Endothelial cell of umbilical vein (primary cell): ENCODE measurements at regions not wholly inside any gene's neighbourhood (a gene's known extent, or its start where the extent isn't known, plus 50 kb on each side); places are given as distances from the start of the nearest gene placed in this dataset.

Experiments used
- BruUV-seq: library from RNA; stranded (reverse); fragments of 400-500 nt; replicated peaks from 2 replicates; lab custom pipeline; 2021; lab: Mats Ljungman, UMichigan
- CTCF ChIA-PET: fragments of 300-600, 350-600 bp; sonication (Branson Sonifier 250); formaldehyde crosslinking; loops from one replicate; lab custom pipeline; 2021; ENCODE audit warnings: antibody characterized with exemption, inconsistent platforms; lab: Charles Lee
- POLR2A ChIA-PET: fragments of 300-600, 350-600 bp; sonication (Branson Sonifier 250); formaldehyde crosslinking; loops from one replicate; lab custom pipeline; 2021; ENCODE audit warnings: antibody characterized with exemption, inconsistent platforms; lab: Charles Lee
- DNase-seq: peaks from one replicate; pipeline ENCODE4 v3.0.0-alpha.2; 2011; ENCODE audit warnings: low read depth, low spot score
- FAIRE-seq: peaks from 2 replicates; lab custom pipeline; 2011; peaks lifted over from hg19 to GRCh38; lab: Jason Lieb, UNC
- H2AFZ ChIP-seq: 2 replicates; pipeline ENCODE4 v1.6.0; 2012; ENCODE audit warnings: low read depth, low read length, control low read depth, inconsistent platforms
- H3K27ac ChIP-seq: 2 replicates; pipeline ENCODE4 v1.5.1; 2011; ENCODE audit warnings: low read depth, mild to moderate bottlenecking, control low read depth, low read length, moderate library complexity; ENCODE audit not compliant: insufficient read depth
- H3K27me3 ChIP-seq, 2 experiments: 2 replicates each; pipeline versions ENCODE4 v1.6.0 to v1.6.1; 2011; ENCODE audit warnings: low read length in 2 of 2, mixed read lengths in 1 of 2; ENCODE audit not compliant: control insufficient read depth in 2 of 2, insufficient read depth in 2 of 2
- H3K36me3 ChIP-seq, 2 experiments: 2 replicates in 1 of 2; 3 replicates in 1 of 2; pipeline ENCODE4 v1.5.1; 2011; ENCODE audit warnings: low read length in 2 of 2, mild to moderate bottlenecking in 1 of 2, moderate library complexity in 1 of 2; ENCODE audit not compliant: control insufficient read depth in 2 of 2, insufficient read depth in 2 of 2; ENCODE audit errors: extremely low read depth in 1 of 2
- H3K4me1 ChIP-seq: 3 replicates; pipeline ENCODE4 v1.5.1; 2011; ENCODE audit warnings: mild to moderate bottlenecking, low read length; ENCODE audit not compliant: control insufficient read depth, insufficient read depth; ENCODE audit errors: extremely low read depth
- H3K4me2 ChIP-seq: 2 replicates; pipeline ENCODE4 v1.6.1; 2011; ENCODE audit warnings: low read length, control low read depth, mixed read lengths; ENCODE audit not compliant: insufficient read depth
- H3K4me3 ChIP-seq, 3 experiments: fragments of 200-600 bp in 1 of 3; sonication (generic), shearing (Covaris generic) in 1 of 3; replicated peaks in 1 of 3; 2 replicates each; pipeline ENCODE4 v1.5.1; 2011 to 2016; ENCODE audit warnings: control low read depth in 3 of 3, low read length in 3 of 3, mild to moderate bottlenecking in 2 of 3, inconsistent platforms in 1 of 3, low read depth in 1 of 3, moderate library complexity in 1 of 3; ENCODE audit not compliant: insufficient read depth in 1 of 3
- H3K79me2 ChIP-seq: 2 replicates; pipeline ENCODE4 v1.6.0; 2012; ENCODE audit warnings: low read length, inconsistent platforms; ENCODE audit not compliant: control insufficient read depth, insufficient read depth
- H3K9ac ChIP-seq: replicated peaks from 2 replicates; pipeline ENCODE3; 2011; ENCODE audit warnings: low read length, control low read depth; ENCODE audit not compliant: insufficient read depth; ENCODE audit errors: extremely low read depth
- H3K9me1 ChIP-seq: replicated peaks from 3 replicates; pipeline ENCODE4 v1.6.0; 2011; ENCODE audit warnings: mild to moderate bottlenecking, low read length; ENCODE audit not compliant: control insufficient read depth, insufficient read depth; ENCODE audit errors: extremely low read depth
- H3K9me3 ChIP-seq: replicated peaks from 2 replicates; pipeline ENCODE4 v1.5.1; 2012; ENCODE audit warnings: low read length, inconsistent platforms; ENCODE audit not compliant: control insufficient read depth, insufficient read depth
- H4K20me1 ChIP-seq: replicated peaks from 2 replicates; pipeline ENCODE3; 2011; ENCODE audit warnings: mild to moderate bottlenecking, low read length; ENCODE audit not compliant: control insufficient read depth, insufficient read depth; ENCODE audit errors: extremely low read depth
- EZH2 ChIP-seq: IDR thresholded peaks from 2 replicates; pipeline ENCODE4 v1.6.1; 2012; ENCODE audit warnings: borderline replicate concordance, low read depth, mild to moderate bottlenecking, moderate library complexity, low read length, inconsistent platforms; ENCODE audit not compliant: severe bottlenecking
- FOS ChIP-seq: IDR thresholded peaks from 2 replicates; pipeline ENCODE4 v1.6.1; 2011; ENCODE audit warnings: mild to moderate bottlenecking, low read length, moderate library complexity, borderline replicate concordance; ENCODE audit not compliant: insufficient read depth
- GATA2 ChIP-seq: IDR thresholded peaks from 2 replicates; pipeline ENCODE4 v1.7.0; 2011; ENCODE audit warnings: low read depth, mild to moderate bottlenecking, moderate library complexity, mixed read lengths, low read length; ENCODE audit not compliant: insufficient read length, insufficient read depth
- JUN ChIP-seq: IDR thresholded peaks from 2 replicates; pipeline ENCODE4 v1.6.1; 2011; ENCODE audit warnings: borderline replicate concordance, low read depth; ENCODE audit not compliant: insufficient read length, insufficient read depth
- MYC ChIP-seq: IDR thresholded peaks from one replicate; pipeline ENCODE4 v1.6.1; 2011; ENCODE audit warnings: mild to moderate bottlenecking, low read depth, low read length
- POLR2A ChIP-seq: IDR thresholded peaks from 2 replicates; pipeline ENCODE4 v1.6.1; 2012; ENCODE audit warnings: low read depth, mild to moderate bottlenecking, control low read depth, low read length
- POLR2AphosphoS5 ChIP-seq: IDR thresholded peaks from 2 replicates; pipeline ENCODE4 v1.6.1; 2012; ENCODE audit warnings: low read depth, mild to moderate bottlenecking, control low read depth, low read length, moderate library complexity; ENCODE audit not compliant: insufficient read depth
- dilution Hi-C: fragments of 300-500 bp; cut with MboI; formaldehyde crosslinking; loops from one replicate; pipeline ENCODE4 v1.15.0; 2019; ENCODE audit warnings: low sequenced_read_pairs; ENCODE audit not compliant: extremely low pct_ligation_motif_present
- intact Hi-C: fragments of 100-400 bp; cut with micrococcal nuclease; formaldehyde crosslinking; loops from one replicate; pipeline ENCODE4 v1.10.0; 2022
- TF ChIP-seq, protein P1 (sequence below), 2 donors: IDR thresholded peaks; 1 replicate in 1 of 2; 2 replicates in 1 of 2; pipeline ENCODE4 v1.5.1; 2011; ENCODE audit warnings: low read length in 2 of 2, mild to moderate bottlenecking in 2 of 2, moderate library complexity in 2 of 2, control low read depth in 1 of 2, inconsistent platforms in 1 of 2, low read depth in 1 of 2; ENCODE audit not compliant: insufficient read depth in 1 of 2; ENCODE audit errors: extremely low read depth in 1 of 2

DNA sequence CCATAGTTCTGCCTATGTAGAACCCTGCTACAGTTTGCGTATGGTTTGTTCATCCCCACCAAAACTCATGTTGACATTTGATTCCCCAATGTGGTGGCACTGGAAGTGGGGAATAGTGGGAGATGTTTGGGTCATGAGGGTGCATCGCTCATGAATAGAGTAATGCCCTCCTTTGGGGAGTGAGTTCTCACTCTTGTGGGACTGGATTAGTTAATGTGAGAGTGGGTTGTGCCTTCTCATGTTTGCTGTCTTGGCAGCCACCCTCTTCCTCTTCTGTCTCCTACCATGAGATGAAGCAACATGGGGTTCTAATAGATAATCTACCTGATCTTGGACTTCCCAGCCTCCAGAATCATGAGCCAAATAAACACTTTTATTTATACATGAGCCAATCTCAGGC is 237.2 kb upstream of the APCDD1 start:
- Histone ChIP-seq H2AFZ (no peak overlapping the region), H3K9me1 (no peaks in the 10 kb centered on the region)

DNA sequence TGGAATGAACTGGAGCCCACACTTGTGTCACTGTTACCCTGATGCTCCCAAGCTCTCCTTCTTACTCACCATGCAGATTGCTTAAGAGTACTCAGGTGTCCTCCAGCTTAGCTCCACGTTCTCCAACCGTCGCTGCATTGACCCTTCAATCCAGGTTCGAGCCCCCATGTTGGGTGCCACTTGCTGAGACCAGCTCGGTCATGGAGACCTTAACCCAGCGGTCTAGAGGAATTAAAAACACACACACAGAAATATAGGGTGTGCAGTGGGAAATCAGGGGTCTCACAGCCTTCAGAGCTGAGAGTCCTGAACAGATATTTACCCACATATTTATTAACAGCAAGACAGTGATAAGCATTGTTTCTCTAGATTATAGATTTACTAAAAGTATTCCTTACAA is 229.1 kb upstream of the APCDD1 start:
- ChIA-PET POLR2A (no interaction called here), CTCF (interaction anchor here (1.2 kb wide), 1 partner anchor 45 kb away, joined by 4 read pairs; no protein-coding TSS in a partner anchor)
- no TSS peak for BruUV-seq
- H3K9ac ChIP-seq, result no peak overlapping the region
- H3K4me3 ChIP-seq, result no peak overlapping the region
- no peak overlapping the region for H2AFZ ChIP-seq
- intact Hi-C loops (no loop called here), dilution Hi-C loops (no loop called here)
- no peak overlapping the region for H3K27ac ChIP-seq
- H3K79me2 ChIP-seq, result no peaks in the 10 kb centered on the region
- no peaks in the 10 kb centered on the region for H3K36me3 ChIP-seq
- TF ChIP-seq MYC (no peak), POLR2A (no peak), EZH2 (no peak), POLR2AphosphoS5 (no peak), GATA2 (no peak), FOS (no peak)
- TF ChIP-seq, protein P1, sequence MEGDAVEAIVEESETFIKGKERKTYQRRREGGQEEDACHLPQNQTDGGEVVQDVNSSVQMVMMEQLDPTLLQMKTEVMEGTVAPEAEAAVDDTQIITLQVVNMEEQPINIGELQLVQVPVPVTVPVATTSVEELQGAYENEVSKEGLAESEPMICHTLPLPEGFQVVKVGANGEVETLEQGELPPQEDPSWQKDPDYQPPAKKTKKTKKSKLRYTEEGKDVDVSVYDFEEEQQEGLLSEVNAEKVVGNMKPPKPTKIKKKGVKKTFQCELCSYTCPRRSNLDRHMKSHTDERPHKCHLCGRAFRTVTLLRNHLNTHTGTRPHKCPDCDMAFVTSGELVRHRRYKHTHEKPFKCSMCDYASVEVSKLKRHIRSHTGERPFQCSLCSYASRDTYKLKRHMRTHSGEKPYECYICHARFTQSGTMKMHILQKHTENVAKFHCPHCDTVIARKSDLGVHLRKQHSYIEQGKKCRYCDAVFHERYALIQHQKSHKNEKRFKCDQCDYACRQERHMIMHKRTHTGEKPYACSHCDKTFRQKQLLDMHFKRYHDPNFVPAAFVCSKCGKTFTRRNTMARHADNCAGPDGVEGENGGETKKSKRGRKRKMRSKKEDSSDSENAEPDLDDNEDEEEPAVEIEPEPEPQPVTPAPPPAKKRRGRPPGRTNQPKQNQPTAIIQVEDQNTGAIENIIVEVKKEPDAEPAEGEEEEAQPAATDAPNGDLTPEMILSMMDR (IDR thresholded peaks at IDR 0.05; ENCODE audit: extremely low read depth in 1 of 2, insufficient read depth in 1 of 2, low read depth in 1 of 2, low read length in 2 of 2), result no peak
- FAIRE-seq (no peak), DNase-seq (no peak)
- no peaks in the 10 kb centered on the region for H3K4me1 ChIP-seq
- H4K20me1 ChIP-seq, result no peaks in the 10 kb centered on the region
- H3K9me3 ChIP-seq, result no peaks in the 10 kb centered on the region
- no peaks in the 10 kb centered on the region for H3K27me3 ChIP-seq
- no peaks in the 10 kb centered on the region for H3K9me1 ChIP-seq
- H3K4me2 ChIP-seq, result no peak overlapping the region

More for the DNA sequence above, 237.2 kb upstream of the APCDD1 start:
- Histone ChIP-seq H3K9me3 (no peaks in the 10 kb centered on the region), H3K36me3 (no peaks in the 10 kb centered on the region), H3K27me3 (peaks cover 0 to 15% of the 10 kb centered on the region in 2 experiments), H3K79me2 (no peaks in the 10 kb centered on the region), H4K20me1 (no peaks in the 10 kb centered on the region), H3K4me2 (no peak overlapping the region), H3K9ac (no peak overlapping the region), H3K4me1 (no peaks in the 10 kb centered on the region), H3K4me3 (no peak overlapping the region), H3K27ac (no peak overlapping the region)
- ChIA-PET POLR2A (no interaction called here), CTCF (no interaction called here)
- DNase-seq (no peak), FAIRE-seq (no peak)
- intact Hi-C loops (no loop called here), dilution Hi-C loops (no loop called here)
- no TSS peak for BruUV-seq
- TF ChIP-seq MYC (no peak), FOS (no peak), JUN (no peak), POLR2A (no peak), EZH2 (no peak), POLR2AphosphoS5 (no peak)
- TF ChIP-seq, protein P1 (IDR thresholded peaks at IDR 0.05; ENCODE audit: extremely low read depth in 1 of 2, insufficient read depth in 1 of 2, low read depth in 1 of 2, low read length in 2 of 2), result no peak
